ENCODE measurements at regions not wholly inside any gene's neighbourhood (a gene's known extent, or its start where the extent isn't known, plus 50 kb on each side); places are given as distances from the start of the nearest gene placed in this dataset.

DNA sequence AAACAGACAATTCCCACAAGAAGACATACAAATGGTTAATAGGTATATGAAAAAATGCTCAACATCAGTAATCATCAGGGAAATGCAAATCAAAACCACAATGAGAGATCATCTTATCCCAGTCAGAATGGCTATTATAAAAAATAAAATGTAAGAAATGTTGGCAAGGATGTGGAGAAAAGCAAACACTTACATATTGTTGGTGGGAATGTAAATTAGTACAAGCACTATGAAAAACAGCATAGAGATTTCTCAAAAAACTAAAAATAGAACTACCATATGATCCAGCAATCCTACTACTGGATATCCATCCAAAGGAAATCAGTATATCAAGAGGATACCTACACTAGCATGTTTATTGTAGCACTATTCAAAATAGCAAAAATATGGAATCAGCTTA, 186.6 kb downstream of the NOL4 start:
- H3K27me3 ChIP-seq (ENCODE audit: control insufficient read depth in 4 of 4, insufficient read depth in 4 of 4, low read length in 3 of 4) = no peaks in the 10 kb centered on the region
- no peak overlapping the region for H3K9ac ChIP-seq (ENCODE audit: low read depth in 1 of 2, low read length in 2 of 2)
- H3K36me3 ChIP-seq (ENCODE audit: control insufficient read depth in 4 of 4, insufficient read depth in 3 of 4, low read depth in 1 of 4, low read length in 3 of 4) = no peaks in the 10 kb centered on the region
- no peak overlapping the region for H3K4me3 ChIP-seq (ENCODE audit: low read depth in 1 of 3, low read length in 3 of 3)
- TF ChIP-seq YY1 (IDR thresholded peaks at IDR 0.05) (no peak), FOXA1 (IDR thresholded peaks at IDR 0.05) (no peak), TAF1 (conservative IDR thresholded peaks at IDR 0.05) (no peak), CTCF (IDR thresholded peaks at IDR 0.05; ENCODE audit: low read depth, low read length, missing input control) (no peak), EGR1 (IDR thresholded peaks at IDR 0.05; ENCODE audit: low read depth in 2 of 2) (no peak), RAD21 (IDR thresholded peaks at IDR 0.05) (no peak), JUND (IDR thresholded peaks at IDR 0.05) (no peak)
- H3K4me1 ChIP-seq (ENCODE audit: control insufficient read depth in 4 of 4, insufficient read depth in 4 of 4, low read length in 3 of 4) = peaks cover 0 to 8% (median 0%) of the 10 kb centered on the region in 4 donors
- H3K9me3 ChIP-seq (ENCODE audit: control insufficient read depth in 4 of 4, low read length in 3 of 4) = no peaks in the 10 kb centered on the region
- DNase-seq (ENCODE audit: low spot score) = no peak
- no peak overlapping the region for H3K27ac ChIP-seq (ENCODE audit: low read depth in 1 of 2, low read length in 2 of 2)

- Histone ChIP-seq H3K36me3 (ENCODE audit: control insufficient read depth in 4 of 4, insufficient read depth in 3 of 4, low read depth in 1 of 4, low read length in 3 of 4) (no peaks in the 10 kb centered on the region), H3K27ac (ENCODE audit: low read depth in 1 of 2, low read length in 2 of 2) (no peak overlapping the region), H3K27me3 (ENCODE audit: control insufficient read depth in 4 of 4, insufficient read depth in 4 of 4, low read length in 3 of 4) (no peaks in the 10 kb centered on the region), H3K9ac (ENCODE audit: low read depth in 1 of 2, low read length in 2 of 2) (no peak overlapping the region), H3K9me3 (ENCODE audit: control insufficient read depth in 4 of 4, low read length in 3 of 4) (no peaks in the 10 kb centered on the region), H3K4me3 (ENCODE audit: low read depth in 1 of 3, low read length in 3 of 3) (no peak overlapping the region), H3K4me1 (ENCODE audit: control insufficient read depth in 4 of 4, insufficient read depth in 4 of 4, low read length in 3 of 4) (peaks cover 0 to 7% (median 0%) of the 10 kb centered on the region in 4 donors)
- DNase-seq (ENCODE audit: low spot score) = no peak
- TF ChIP-seq JUND (IDR thresholded peaks at IDR 0.05) (no peak), HNF4A (conservative IDR thresholded peaks at IDR 0.05) (no peak), NR2F2 (IDR thresholded peaks at IDR 0.05) (no peak), CTCF (IDR thresholded peaks at IDR 0.05; ENCODE audit: low read depth, low read length, missing input control) (no peak), MAX (IDR thresholded peaks at IDR 0.05) (no peak), FOXA2 (IDR thresholded peaks at IDR 0.05) (no peak), HNF4G (IDR thresholded peaks at IDR 0.05) (no peak), SP1 (IDR thresholded peaks at IDR 0.05) (no peak), RXRA (IDR thresholded peaks at IDR 0.05) (no peak), RAD21 (IDR thresholded peaks at IDR 0.05) (no peak), YY1 (IDR thresholded peaks at IDR 0.05) (no peak), FOXA1 (IDR thresholded peaks at IDR 0.05) (no peak), ZBTB33 (IDR thresholded peaks at IDR 0.05) (no peak), EGR1 (IDR thresholded peaks at IDR 0.05; ENCODE audit: low read depth in 2 of 2) (no peak), GABPA (IDR thresholded peaks at IDR 0.05 in 1 of 2, conservative IDR thresholded peaks at IDR 0.05 in 1 of 2) (no peak), TAF1 (conservative IDR thresholded peaks at IDR 0.05) (no peak)
- TF ChIP-seq, protein P1, sequence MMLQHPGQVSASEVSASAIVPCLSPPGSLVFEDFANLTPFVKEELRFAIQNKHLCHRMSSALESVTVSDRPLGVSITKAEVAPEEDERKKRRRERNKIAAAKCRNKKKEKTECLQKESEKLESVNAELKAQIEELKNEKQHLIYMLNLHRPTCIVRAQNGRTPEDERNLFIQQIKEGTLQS (IDR thresholded peaks at IDR 0.05) = no peak
- TF ChIP-seq, protein P2, sequence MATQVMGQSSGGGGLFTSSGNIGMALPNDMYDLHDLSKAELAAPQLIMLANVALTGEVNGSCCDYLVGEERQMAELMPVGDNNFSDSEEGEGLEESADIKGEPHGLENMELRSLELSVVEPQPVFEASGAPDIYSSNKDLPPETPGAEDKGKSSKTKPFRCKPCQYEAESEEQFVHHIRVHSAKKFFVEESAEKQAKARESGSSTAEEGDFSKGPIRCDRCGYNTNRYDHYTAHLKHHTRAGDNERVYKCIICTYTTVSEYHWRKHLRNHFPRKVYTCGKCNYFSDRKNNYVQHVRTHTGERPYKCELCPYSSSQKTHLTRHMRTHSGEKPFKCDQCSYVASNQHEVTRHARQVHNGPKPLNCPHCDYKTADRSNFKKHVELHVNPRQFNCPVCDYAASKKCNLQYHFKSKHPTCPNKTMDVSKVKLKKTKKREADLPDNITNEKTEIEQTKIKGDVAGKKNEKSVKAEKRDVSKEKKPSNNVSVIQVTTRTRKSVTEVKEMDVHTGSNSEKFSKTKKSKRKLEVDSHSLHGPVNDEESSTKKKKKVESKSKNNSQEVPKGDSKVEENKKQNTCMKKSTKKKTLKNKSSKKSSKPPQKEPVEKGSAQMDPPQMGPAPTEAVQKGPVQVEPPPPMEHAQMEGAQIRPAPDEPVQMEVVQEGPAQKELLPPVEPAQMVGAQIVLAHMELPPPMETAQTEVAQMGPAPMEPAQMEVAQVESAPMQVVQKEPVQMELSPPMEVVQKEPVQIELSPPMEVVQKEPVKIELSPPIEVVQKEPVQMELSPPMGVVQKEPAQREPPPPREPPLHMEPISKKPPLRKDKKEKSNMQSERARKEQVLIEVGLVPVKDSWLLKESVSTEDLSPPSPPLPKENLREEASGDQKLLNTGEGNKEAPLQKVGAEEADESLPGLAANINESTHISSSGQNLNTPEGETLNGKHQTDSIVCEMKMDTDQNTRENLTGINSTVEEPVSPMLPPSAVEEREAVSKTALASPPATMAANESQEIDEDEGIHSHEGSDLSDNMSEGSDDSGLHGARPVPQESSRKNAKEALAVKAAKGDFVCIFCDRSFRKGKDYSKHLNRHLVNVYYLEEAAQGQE (IDR thresholded peaks at IDR 0.05) = no peak
- 86% methylated on average over 4 of the region's 4 CpGs for WGBS
Observed at GRCh38 chr18:34033968-34034367, 190.7 kb downstream of the NOL4 start.
